ENCODE measurements at regions not wholly inside any gene's neighbourhood (a gene's known extent, or its start where the extent isn't known, plus 50 kb on each side); places are given as distances from the start of the nearest gene placed in this dataset.
"Not testable (repeated sequence)": the region's sequence is repeated elsewhere in the genome, so short reads cannot be mapped to it uniquely, and the experiment has no call there.

DNA sequence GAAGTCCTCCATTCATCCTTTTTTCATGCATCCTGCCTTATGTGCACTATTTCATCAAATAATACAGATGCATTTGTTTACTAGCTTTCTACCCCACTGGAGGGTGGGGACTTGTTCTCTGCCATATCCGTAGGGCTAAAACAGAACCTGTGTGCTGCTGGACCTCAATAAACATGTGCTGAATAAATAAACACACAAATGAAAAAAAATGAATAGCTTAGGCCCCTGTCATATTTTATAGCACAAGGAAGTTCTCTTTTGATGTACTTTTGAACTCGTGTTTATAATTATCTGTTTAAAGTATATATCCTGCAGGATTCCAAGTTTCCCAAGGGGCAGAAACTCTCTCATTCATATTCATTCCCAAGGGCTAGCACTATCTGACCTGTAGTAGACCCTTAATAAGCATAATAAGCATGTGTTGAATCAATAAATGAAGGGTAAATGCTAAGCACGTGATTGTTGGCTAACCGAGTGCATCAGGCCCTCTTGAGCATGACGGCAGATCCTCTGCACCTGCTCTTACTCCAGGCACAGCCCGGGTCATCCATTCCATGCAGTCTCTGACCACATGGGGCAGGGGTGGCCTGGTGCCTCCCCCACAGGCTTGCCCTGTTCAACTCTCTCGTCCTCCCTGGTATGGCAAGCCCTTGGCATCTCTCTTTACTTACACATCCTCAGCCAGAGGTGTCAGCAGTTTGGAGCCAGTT is 474.1 kb upstream of the ZMIZ1 start:
- DNase-seq (ENCODE audit: low read depth), result no peak

DNA sequence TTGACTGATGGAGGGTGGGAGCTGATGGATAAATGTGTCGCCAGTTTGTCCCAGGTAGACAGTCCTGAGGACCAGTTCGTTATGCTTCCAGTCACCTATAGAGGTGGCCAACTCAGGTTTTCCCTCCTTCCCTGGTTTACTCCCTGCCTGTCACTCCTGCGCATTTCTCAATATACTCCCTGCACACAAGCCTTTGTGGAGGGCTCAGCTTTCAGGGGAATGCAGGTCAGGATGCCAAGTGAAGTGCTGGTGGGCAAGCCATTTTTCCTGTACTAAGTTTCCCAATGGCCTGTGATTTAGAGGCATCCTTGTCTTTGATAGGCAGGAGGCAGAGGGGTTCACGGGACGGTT is 473.5 kb upstream of the ZMIZ1 start:
- no peak for DNase-seq (ENCODE audit: low read depth)

DNA sequence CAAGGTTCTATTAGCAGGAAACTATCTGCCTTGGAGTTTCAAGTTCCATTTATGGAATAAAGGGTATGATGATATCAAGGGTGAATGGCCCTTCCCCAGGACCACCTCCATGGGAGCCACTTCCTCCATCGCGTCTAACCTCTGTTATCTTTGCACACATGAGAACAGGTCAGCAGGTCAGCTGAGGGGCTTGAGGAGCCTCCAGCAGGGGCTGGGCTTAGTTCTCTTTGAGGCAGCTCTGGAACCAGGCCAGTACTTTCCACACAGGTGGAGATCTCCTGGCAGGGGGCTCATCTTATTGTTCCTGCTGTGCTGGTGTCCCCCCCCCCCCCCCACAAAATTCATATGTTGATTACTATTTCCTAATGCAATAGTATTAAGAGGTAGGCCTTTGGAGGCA is 472.2 kb upstream of the ZMIZ1 start:
- no peak for DNase-seq (ENCODE audit: low read depth)

DNA sequence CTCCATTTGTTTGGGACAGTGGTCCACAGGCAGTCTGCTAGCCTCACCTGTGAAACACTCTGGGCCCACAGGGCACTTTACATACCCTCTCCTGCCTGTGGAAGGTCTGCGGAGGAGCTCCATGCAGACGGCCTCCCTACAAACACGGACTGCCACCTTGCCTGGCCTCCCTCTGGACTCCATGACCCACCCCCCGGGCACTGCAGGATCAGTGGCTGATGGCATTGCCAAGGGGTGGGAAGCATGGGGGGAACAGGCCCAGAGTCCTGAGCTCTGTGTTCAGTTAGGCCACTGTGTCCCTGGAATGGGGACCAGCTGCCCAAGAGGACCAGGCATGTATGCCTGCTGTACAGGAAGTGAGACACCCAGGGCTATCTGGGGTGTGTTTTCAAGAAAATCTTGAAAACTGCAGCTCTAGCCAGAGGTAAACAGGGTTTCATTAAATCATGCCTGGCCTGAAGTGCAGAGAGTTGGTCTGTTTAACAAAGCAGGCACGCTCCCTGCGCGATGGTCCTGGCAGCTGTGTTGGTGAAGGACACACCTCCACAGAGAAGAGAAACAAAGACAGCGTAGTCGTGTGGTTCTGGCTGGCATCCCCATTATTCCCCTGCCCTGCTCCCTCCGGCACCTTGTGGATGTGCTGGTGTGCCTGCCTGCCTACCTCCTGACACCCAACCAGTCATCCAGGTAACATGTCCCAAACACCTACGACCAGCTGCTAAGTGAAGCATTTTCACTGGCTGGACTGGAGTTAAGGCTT is 470.8 kb upstream of the ZMIZ1 start:
- DNase-seq (ENCODE audit: low read depth), result no peak

DNA sequence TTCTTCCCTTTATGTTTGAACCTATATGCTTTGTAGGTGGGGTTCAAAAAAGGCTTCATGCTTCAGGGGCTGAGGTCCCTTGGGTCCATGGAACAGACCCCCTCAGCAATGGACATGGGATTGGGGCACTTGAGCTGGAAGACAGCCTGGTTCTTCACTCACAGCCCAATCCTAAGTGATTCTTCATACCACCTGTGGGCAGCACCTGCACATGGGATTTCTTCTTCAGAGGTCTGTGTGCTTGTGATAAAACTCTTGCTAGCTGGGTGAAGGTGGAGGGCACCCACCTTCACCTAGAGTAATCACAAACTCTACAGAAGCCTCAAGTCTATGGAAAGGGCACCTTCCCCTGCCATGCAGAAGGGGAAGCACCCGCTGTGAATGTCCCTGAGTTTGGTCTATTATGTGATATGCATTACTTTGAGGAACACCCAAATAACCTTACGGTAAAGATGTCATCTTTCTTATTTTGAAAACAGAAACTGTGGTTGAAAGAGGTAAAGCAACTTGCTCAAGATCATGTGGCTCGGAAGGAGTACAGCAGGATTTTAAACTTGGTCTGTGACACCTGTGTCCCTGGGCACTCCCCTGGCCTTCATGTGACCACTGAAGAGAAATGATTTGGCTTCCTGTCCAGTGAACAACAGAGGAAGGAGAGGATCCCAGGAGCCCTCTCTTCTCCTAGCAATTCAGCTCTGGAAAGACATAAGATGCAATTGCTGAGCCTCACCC is 469.5 kb upstream of the ZMIZ1 start:
- no peak for DNase-seq (ENCODE audit: low read depth)

DNA sequence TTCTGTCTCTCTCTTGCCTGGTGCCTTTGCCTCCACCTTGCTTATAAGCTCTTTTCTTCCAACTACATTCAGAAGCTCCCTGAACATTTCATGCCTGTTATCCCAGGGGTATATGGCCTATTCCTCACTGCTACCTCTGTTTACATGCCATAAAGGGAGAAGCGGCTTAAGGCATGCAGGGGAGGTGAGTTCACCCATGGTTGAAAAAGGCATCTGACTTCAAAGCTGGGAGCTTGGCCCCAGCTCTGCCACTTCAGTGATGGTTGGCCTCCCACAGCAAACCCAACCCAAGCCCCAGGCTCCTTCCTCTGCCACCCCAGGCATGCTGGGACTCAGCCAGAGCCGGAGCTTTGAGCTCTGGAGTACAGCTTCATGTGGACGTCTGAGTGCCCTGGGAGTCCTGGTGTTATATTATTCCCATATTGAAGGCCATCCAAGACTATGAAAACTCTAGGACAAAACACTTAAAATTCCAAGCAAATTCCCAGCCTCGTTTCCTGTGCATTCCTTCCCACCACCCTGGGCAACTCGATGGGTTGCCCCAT is 468.6 kb upstream of the ZMIZ1 start:
- no peak for DNase-seq (ENCODE audit: low read depth)

DNA sequence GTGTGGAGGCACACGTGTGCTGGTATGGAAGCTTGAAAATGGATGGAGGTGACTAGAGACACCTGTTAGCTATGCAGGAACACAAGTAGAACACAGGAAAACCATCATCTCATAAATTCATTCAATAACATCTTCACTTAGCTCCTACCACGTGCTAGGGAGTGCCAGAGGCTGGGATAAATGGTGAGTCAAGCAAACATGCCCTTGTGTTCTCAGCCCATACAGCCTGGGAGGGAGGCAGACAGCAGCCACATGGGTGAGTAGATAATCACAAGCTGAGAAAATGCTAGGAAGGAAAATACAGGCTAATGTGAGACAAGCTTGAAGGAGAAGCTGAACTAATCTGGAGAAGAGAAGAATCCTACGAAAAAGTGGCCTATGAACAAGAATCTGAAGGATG is 468.0 kb upstream of the ZMIZ1 start:
- DNase-seq (ENCODE audit: low read depth), result no peak

DNA sequence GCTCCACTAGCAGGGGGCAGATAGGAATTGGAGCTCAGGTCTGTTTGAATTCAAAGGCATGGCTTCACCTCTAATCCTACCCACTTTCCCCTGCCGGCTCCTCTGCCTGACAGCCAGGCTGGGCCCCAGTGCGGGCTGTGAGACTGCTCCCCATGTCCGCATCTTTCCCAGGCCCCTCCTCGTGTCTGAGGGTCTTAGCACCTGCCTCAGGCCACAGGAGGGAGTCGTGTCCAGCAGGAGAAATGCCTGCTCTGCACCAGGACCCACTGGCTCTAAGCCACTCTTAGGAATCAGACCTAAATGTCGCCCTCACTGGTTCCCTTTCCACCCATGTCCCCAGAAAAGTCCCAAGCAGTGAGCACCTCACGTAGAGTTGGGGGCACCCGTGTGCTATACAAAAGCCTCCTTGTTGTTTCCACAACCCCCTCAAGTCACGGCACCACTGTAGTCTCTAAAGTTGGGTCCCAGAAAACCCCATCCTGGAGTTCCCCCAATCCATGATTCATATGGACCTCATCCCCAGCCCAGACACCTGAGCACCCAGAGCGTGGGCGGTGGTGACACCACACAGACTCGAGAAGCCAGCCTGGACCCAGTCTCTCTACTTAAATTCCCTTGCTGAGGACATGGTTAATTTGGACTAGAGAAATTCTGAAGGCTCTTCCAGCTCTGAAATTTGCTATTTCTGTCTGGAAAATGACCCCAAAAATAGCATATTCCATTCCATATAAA is 466.4 kb upstream of the ZMIZ1 start:
- no peak for DNase-seq (ENCODE audit: low read depth)

DNA sequence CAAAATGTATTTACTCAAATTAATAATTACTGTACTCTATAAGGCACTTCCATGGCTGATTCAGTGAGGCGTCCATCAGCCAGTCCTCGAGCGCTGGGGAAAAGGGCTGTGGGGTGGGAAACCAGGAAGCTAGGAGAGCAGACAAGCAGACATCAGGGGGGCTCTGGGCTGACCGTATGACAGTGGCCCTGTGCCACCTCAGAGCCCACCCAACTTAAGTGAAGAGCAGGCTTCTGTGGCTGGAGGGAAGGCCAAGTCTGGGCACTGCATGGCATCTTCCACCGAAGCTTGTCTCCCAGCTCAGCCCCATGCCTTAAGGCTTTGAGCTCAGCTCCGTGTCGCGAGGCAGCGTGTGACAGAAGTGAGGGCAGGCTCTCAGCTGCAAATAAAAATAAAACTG is 464.5 kb upstream of the ZMIZ1 start:
- no peak for DNase-seq (ENCODE audit: low read depth)

DNA sequence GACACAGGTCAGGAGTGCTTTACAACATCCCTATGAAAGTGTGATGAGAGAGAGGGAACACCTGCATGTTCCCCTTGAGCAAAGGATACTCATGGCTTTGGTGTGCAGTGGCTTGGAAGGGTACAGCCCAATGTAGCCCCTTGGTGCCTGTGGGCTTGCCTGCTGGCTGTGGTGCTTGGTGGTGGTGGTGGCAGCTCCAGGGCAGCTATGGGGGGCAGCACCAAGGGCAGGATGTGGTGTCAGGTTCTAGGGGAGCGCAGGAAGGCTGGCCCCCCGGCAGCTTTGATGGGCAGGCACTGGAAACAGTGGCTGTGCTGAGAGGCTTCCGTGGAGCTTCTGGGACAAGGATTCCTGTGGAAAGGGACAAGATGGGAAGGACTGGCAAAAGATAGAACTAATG is 464.0 kb upstream of the ZMIZ1 start:
- DNase-seq (ENCODE audit: low read depth), result no peak

DNA sequence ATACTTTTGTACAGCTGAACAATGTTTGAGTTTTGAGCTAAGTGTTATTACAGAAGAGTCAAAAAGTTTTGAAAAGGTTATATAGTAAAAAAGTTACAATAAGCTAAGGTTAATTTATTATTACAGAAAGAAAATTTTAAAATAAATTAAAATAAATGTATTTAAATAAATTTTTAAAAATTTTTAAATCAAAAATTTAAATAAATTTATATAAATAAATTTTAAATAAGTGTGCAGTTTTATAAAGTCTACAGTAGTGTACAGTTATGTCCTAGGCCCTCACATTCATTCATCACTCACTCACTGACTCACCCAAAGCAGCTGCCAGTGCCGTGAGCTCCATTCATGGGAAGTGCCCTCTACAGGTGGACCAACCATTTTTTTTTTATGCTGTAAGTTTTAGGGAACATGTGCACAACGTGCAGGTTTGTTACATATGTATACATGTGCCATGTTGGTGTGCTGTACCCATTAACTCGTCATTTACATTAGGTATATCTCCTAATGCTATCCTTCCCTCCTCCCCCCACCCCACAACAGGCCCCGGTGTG is 462.9 kb upstream of the ZMIZ1 start:
- no peak for DNase-seq (ENCODE audit: low read depth)

DNA sequence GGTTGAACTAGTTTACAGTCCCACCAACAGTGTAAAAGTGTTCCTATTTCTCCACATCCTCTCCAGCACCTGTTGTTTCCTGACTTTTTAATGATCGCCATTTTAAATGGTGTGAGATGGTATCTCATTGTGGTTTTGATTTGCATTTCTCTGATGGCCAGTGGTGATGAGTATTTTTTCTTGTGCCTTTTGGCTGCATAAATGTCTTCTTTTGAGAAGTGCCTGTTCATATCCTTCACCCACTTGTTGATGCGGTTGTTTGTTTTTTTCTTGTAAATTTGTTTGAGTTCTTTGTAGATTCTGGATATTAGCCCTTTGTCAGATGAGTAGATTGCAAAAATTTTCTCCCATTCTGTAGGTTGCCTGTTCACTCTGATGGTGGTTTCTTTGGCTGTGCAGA is 462.0 kb upstream of the ZMIZ1 start:
- DNase-seq (ENCODE audit: low read depth), result not testable (repeated sequence)

DNA sequence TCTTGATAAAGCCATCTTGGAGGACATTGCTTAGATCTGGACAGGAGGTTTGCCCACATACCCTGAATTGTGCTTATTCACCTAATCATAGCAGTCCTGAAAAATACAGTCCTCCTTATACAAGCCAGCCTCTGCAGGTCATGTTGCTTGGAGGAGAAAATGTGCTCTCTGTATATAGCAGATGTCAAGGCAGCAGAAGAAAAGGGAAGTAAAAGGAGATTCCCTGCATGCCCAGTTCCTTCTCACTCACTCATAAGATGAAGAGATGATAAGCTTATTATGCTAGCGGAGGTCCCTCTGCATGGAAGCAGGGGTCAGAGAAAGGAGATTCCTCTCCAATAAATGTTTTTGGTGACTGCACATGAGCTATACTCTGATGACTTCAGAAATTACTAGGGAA is 458.8 kb upstream of the ZMIZ1 start:
- no peak for DNase-seq (ENCODE audit: low read depth)

DNA sequence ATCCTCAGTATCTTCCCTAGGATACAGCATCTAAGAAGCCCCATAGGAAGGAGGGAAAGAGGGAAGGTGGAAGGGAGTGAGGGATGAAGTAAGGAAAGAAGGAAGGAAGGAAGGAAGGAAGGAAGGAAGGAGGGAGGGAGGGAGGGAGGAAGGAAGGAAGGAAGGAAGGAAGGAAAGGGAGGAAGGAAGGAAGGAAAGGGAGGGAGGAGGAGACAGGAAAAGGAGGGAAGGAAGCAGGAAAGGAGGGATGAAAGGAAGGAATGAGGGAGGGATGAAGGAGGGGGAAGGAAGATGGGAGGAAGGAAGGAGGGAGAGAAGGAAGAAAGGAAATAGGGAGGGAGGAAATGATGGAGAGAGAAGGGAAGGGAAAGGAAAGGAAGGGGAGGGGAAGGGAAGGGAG is 455.6 kb upstream of the ZMIZ1 start:
- DNase-seq (ENCODE audit: low read depth), result no peak

DNA sequence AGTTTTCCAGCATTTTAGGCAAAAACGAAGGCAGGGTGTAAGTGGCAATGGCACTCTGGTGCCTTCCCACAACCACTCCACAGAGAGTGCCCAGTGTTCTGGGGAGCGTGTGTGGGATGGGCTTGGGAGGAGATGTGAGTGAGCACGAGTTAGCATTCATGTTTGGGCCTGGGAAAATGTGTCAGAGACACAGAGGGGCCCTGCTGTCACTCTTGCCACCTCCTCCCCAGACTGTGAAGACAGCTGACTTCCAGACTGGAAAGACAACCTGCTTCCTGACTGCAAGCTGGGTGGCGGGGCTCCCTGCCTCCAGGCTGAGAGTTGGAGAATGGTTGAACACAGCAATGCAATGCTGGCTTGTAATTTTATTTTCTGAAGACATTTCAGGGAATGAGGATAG is 454.5 kb upstream of the ZMIZ1 start:
- DNase-seq (ENCODE audit: low read depth), result no peak

DNA sequence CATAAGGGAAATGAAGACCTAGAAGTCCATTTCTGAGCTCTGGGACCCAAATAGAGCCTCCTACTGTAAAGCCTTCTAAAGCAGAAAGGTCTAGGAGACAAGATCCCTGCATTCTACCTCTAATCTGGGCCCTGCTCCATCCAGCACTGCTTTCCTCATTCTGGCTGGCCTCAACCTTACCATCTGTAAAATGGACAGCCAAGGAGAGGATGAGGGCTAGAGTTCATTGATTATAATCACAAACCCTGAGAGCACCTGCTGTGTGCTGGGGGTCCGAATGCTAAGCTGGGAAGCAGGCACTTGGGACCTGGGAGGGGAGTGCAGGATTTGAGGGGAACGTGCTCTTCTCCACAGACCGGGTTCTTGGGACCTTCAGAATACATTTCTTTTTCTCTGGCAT is 454.0 kb upstream of the ZMIZ1 start:
- DNase-seq (ENCODE audit: low read depth), result no peak

DNA sequence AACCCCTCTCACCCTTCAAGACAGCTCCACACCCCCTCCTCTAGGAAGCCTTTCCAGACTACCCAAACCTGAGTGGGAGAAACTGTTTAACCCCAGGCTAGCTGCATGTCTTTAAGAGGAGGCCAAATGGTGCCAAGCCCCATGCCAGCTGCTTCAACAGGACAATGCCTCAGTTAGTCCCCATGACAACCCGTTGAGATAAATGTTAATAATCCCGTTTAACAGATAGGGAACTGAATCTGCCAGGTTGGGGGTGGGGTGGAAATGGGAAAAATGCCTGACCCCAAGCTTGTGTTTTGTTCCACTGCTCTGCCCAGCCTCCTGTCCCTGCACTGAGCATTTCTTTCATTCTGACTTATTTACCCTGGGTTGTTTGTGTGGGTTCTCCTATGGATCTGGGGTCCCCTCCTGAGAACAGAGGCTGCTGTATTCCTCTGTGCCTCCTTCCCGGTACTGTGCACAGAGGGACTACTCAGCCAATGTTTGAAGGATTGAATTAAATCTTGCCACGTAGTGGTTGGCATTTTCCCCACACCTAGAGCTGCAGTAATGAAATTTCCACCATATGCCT is 452.6 kb upstream of the ZMIZ1 start:
- DNase-seq (ENCODE audit: low read depth), result no peak

DNA sequence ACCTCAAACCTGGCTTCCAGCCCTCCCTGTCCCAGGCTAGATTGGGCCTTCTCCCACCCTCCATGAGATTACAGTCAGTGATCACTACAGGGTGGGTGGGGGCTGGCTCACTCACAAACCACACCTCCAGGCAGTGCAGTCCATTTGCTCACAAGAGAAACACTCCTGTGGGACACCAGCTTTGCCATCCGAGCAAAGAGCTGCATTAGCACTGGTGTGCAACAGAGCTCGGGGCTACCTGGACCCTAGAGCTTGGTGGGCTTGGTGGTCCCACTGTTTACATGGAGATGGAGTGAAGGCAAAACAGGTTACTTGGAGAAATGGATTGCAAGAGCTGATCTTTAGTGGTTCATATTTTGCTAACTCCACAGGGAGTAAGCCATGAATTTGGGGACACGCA is 451.7 kb upstream of the ZMIZ1 start:
- DNase-seq (ENCODE audit: low read depth), result no peak

DNA sequence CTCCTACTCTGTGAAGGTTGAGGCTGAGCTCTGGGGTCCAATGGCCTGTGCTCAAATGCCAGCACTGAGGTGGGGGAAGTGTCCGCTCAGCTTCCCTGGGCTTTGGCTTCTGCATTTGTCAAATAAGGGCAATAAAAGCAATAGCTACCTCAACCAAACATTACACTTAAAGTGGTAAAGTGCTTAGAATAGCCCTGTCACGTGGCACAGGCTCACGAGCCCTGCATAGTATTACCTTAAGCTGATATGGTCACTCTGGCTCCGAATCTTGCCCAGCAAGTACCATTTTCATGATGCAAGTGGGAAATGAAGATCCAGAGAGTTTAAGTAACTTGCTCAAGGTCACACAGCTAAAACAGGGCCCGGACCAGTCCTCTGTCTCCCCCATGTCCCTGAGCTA is 451.1 kb upstream of the ZMIZ1 start:
- no peak for DNase-seq (ENCODE audit: low read depth)

DNA sequence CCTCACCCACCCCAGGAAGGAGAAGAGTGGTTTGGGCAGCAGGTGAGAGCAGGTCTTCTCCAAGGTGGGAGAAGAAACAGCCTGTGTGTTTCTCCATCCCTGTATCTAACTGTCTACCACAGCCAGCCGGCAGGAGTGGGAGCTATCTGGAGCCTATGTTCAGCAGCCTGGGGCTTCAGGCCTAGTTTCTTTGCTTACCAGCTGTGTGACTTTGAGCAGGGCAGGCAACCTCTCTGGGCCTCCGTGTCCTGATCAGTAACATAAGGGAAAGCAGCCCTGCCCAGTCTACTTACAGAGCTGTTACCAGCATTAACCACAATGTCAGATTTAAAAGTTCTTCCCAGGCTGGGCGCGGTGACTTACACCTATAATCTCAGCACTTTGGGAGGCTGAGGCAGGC is 450.7 kb upstream of the ZMIZ1 start:
- DNase-seq (ENCODE audit: low read depth), result no peak

DNA sequence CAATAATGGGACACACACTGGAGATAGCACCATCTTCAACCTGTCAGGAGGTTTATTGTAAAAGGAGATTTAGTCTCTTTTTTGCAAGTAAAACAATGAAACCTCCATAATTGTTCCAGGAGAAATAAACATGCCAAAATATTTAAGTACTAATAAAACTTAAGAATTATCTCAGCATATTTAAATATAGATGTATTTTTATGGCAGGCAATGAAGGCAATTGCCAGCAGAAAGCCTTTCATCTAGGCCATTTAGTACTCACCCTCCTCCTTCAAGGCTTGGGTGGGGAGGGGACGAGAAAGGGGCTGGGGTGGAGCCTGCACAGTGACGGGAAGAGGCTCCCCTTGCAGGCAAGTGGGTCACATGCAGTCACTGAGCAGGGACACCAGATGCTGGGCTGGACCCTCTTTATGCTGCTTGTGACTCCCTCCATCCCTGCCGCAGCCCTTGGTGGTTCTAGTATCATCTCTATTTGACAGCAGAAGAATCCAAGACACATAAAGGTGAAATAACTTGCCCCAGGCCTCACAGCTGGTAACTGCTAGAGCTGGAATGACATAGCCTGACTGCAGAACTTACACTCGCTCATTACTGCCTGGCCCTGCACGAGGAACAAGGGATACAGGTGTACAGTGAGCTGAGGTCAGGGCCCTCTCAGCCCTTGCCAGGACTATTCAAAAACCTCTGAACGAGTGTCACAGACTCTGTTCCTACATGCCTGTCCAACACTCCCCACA is 449.5 kb upstream of the ZMIZ1 start:
- DNase-seq (ENCODE audit: low read depth), result no peak
